OCI-LY7 (cell line): ENCODE measurements at regions not wholly inside any gene's neighbourhood (a gene's known extent, or its start where the extent isn't known, plus 50 kb on each side); places are given as distances from the start of the nearest gene placed in this dataset.
"Not testable (repeated sequence)": the region's sequence is repeated elsewhere in the genome, so short reads cannot be mapped to it uniquely, and the experiment has no call there.

Source experiments
- BruUV-seq: library from RNA; stranded (reverse); fragments of 400-500 nt; replicated peaks from 2 replicates; lab custom pipeline; 2021; lab: Mats Ljungman, UMichigan
- CTCF ChIA-PET: fragments of 300-600 bp; sonication (Branson Sonifier 250); formaldehyde crosslinking; loops from one replicate; lab custom pipeline; 2022; ENCODE audit warnings: antibody characterized with exemption; ENCODE audit not compliant: unreplicated experiment; lab: Charles Lee
- POLR2A ChIA-PET: fragments of 300-600 bp; sonication (Branson Sonifier 250); formaldehyde crosslinking; loops from one replicate; lab custom pipeline; 2022; ENCODE audit warnings: antibody characterized with exemption; lab: Charles Lee
- DNase-seq: peaks from one replicate; pipeline ENCODE4 v3.0.0-alpha.2; 2015; ENCODE audit warnings: low spot score
- H2AFZ ChIP-seq: fragments of 200-600 bp; sonication (generic), shearing (Covaris generic); 2 replicates; pipeline ENCODE4 v1.6.1; 2014; ENCODE audit warnings: mild to moderate bottlenecking, antibody characterized with exemption, low read length, moderate library complexity
- H3K27ac ChIP-seq: fragments of 200-600 bp; sonication (generic); 2 replicates; pipeline ENCODE4 v1.5.1; 2014; ENCODE audit warnings: mixed run types, low read depth, mild to moderate bottlenecking, moderate library complexity, low read length, inconsistent platforms; ENCODE audit not compliant: poor library complexity, severe bottlenecking
- H3K36me3 ChIP-seq: fragments of 200-600 bp; sonication (generic); 2 replicates; pipeline ENCODE4 v1.6.1; 2014; ENCODE audit warnings: mild to moderate bottlenecking, antibody characterized with exemption, low read length, moderate library complexity, mixed read lengths; ENCODE audit not compliant: insufficient read depth
- H3K4me1 ChIP-seq: fragments of 200-600 bp; sonication (generic); 2 replicates; pipeline ENCODE4 v1.5.1; 2014; ENCODE audit warnings: mild to moderate bottlenecking, low read length; ENCODE audit not compliant: insufficient read depth, poor library complexity, severe bottlenecking
- H3K4me2 ChIP-seq: fragments of 200-600 bp; sonication (generic); 2 replicates; pipeline ENCODE4 v1.6.1; 2014; ENCODE audit warnings: mild to moderate bottlenecking, low read length
- H3K4me3 ChIP-seq: fragments of 200-600 bp; sonication (generic); 2 replicates; pipeline ENCODE4 v1.5.1; 2014; ENCODE audit warnings: mild to moderate bottlenecking, low read depth, low read length; ENCODE audit not compliant: poor library complexity, severe bottlenecking
- H3K79me2 ChIP-seq: fragments of 200-600 bp; sonication (generic); 2 replicates; pipeline ENCODE4 v1.6.1; 2016; ENCODE audit warnings: low read depth, mild to moderate bottlenecking, low read length, moderate library complexity, mixed read lengths; ENCODE audit not compliant: insufficient read depth
- H3K9me2 ChIP-seq: fragments of 200-600 bp; sonication (generic); 2 replicates; pipeline ENCODE4 v1.6.1; 2016; ENCODE audit warnings: mild to moderate bottlenecking, low read length, mixed read lengths; ENCODE audit not compliant: insufficient read depth
- H3K9me3 ChIP-seq: fragments of 200-600 bp; sonication (generic); 2 replicates; pipeline ENCODE4 v1.6.1; 2014; ENCODE audit warnings: mild to moderate bottlenecking, mixed run types, low read length, mixed read lengths
- H4K20me1 ChIP-seq: fragments of 200-600 bp; sonication (generic); 2 replicates; pipeline ENCODE4 v1.6.1; 2014; ENCODE audit warnings: mild to moderate bottlenecking, antibody characterized with exemption, low read length, moderate library complexity, mixed read lengths; ENCODE audit not compliant: insufficient read depth
- EZH2phosphoT487 ChIP-seq: fragments of 200-600 bp; sonication (generic); IDR thresholded peaks from 2 replicates; pipeline ENCODE4 v1.6.1; 2018; ENCODE audit warnings: low read depth, borderline replicate concordance, mild to moderate bottlenecking, mixed run types, antibody characterized with exemption, low read length, moderate library complexity, mixed read lengths
- intact Hi-C: fragments of 100-400 bp; cut with micrococcal nuclease; formaldehyde crosslinking; loops from one replicate; pipeline ENCODE4 v1.10.0; 2022; ENCODE audit not compliant: unreplicated experiment
- TF ChIP-seq, protein P1 (sequence below): fragments of 200-600 bp; sonication (generic); conservative IDR thresholded peaks from 2 replicates; pipeline ENCODE4 v1.5.1; 2014; ENCODE audit warnings: mild to moderate bottlenecking, antibody characterized with exemption, low read length, moderate library complexity, mixed read lengths

DNA sequence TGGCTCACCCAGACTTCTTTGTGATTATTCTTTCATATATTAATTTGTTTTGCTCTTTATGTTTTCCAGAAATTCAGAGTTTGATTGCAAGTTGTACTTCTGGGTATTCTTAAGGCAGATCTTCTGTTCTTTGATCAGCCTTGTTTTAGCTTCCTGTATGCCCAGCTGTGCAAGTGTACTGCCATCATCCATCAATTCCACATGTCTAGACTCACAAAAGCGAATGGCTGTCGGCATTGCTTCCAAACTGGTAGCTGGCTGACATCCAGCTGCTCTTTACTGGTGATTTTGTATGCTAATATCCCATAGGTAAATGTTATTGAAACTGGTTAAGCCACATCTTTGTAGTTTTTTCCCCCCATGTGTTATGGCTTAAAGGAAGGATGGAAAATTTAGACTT is 1084.8 kb upstream of the CITED2 start:
- intact Hi-C loops, result no loop called here
- BruUV-seq, result no TSS peak
- Histone ChIP-seq H3K9me2 (no peaks in the 10 kb centered on the region), H3K9me3 (no peaks in the 10 kb centered on the region), H3K79me2 (no peaks in the 10 kb centered on the region), H3K4me3 (no peak overlapping the region), H3K36me3 (no peaks in the 10 kb centered on the region), H2AFZ (no peak overlapping the region), H3K4me2 (no peak overlapping the region), H3K4me1 (no peaks in the 10 kb centered on the region), H4K20me1 (no peaks in the 10 kb centered on the region), H3K27ac (no peak overlapping the region)
- CTCF ChIA-PET, result no interaction called here
- no peak for DNase-seq
- POLR2A ChIA-PET, result no interaction called here
- TF ChIP-seq EZH2phosphoT487, result no peak
- TF ChIP-seq, protein P1, sequence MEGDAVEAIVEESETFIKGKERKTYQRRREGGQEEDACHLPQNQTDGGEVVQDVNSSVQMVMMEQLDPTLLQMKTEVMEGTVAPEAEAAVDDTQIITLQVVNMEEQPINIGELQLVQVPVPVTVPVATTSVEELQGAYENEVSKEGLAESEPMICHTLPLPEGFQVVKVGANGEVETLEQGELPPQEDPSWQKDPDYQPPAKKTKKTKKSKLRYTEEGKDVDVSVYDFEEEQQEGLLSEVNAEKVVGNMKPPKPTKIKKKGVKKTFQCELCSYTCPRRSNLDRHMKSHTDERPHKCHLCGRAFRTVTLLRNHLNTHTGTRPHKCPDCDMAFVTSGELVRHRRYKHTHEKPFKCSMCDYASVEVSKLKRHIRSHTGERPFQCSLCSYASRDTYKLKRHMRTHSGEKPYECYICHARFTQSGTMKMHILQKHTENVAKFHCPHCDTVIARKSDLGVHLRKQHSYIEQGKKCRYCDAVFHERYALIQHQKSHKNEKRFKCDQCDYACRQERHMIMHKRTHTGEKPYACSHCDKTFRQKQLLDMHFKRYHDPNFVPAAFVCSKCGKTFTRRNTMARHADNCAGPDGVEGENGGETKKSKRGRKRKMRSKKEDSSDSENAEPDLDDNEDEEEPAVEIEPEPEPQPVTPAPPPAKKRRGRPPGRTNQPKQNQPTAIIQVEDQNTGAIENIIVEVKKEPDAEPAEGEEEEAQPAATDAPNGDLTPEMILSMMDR, result no peak

DNA sequence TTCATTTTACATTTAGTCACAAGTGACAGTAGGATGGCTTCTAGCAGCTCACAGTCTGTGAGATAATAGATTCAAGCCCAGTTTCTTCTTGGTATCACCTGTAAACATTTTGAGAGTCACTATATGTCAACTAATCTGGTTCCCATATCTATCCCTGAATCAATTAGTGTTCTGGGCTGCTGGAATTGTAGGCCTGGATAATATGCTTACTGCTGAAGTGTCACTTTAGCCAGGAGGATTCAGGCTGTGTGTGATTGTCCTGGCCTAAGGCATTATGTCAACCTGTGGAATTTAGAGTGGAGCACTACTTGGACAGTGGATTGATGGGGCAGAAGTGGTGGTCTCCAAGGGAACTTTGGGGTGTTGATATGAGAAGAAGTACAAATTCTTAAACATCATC is 1071.8 kb upstream of the CITED2 start:
- no peaks in the 10 kb centered on the region for H3K79me2 ChIP-seq
- H3K36me3 ChIP-seq, result no peaks in the 10 kb centered on the region
- no peak for DNase-seq
- no peaks in the 10 kb centered on the region for H3K9me2 ChIP-seq
- H2AFZ ChIP-seq, result no peak overlapping the region
- no peak overlapping the region for H3K27ac ChIP-seq
- intact Hi-C loops, result no loop called here
- POLR2A ChIA-PET, result no interaction called here
- no peaks in the 10 kb centered on the region for H3K9me3 ChIP-seq
- CTCF ChIA-PET, result no interaction called here
- TF ChIP-seq EZH2phosphoT487, result no peak
- TF ChIP-seq, protein P1, result no peak
- H3K4me3 ChIP-seq, result no peak overlapping the region
- H3K4me1 ChIP-seq, result no peaks in the 10 kb centered on the region
- no peaks in the 10 kb centered on the region for H4K20me1 ChIP-seq
- no TSS peak for BruUV-seq
- H3K4me2 ChIP-seq, result no peak overlapping the region

DNA sequence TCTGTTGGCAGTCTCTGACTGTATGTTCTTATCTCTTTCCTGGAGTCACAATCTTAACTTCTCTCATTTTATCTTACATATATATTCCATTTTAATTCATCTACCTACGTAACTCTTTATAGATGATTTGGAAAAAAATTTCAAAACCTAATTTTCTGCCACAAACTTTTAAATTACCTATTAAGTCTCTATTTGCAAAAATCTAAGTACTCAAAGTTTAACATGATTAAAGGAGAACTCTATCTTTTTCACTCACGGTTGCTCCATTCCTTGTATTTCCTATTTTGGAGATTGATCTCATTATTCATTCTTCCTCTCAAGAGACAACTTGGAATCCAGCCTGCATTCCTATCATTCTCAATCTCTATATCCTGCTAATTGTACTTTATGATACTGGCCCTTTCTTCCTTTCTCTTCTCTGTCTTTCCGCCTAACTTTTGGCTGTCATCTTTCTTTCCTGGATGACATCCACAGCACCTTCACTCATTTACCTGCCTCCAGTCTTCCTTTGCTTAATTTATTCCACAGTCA is 1071.1 kb upstream of the CITED2 start:
- no peak for DNase-seq
- ChIA-PET POLR2A (no interaction called here), CTCF (no interaction called here)
- TF ChIP-seq EZH2phosphoT487, result no peak
- TF ChIP-seq, protein P1, result no peak
- Histone ChIP-seq H3K79me2 (no peaks in the 10 kb centered on the region), H2AFZ (no peak overlapping the region), H3K9me3 (no peaks in the 10 kb centered on the region), H3K4me3 (no peak overlapping the region), H3K4me1 (no peaks in the 10 kb centered on the region), H3K27ac (no peak overlapping the region), H4K20me1 (no peaks in the 10 kb centered on the region), H3K9me2 (no peaks in the 10 kb centered on the region), H3K4me2 (no peak overlapping the region), H3K36me3 (no peaks in the 10 kb centered on the region)
- intact Hi-C loops, result no loop called here
- no TSS peak for BruUV-seq

DNA sequence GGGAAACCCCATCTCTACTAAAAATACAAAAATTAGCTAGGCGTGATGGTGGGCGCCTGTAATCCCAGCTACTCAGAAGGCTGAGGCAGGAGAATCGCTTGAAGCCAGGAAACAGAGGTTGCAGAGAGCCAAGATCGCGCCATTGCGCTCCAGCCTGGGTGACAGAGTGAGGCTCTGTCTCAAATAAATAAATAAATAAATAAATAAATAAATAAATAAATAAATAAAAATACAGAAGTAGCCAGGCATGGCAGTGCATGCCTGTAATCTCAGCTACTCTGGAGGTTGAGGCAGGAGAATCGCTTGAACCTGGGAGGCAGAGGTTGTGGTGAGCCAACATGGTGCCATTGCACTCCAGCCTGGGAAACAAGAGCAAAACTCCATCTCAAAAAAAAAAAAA is 1068.7 kb upstream of the CITED2 start:
- H3K9me3 ChIP-seq, H4K20me1 ChIP-seq, CTCF ChIA-PET, H3K4me3 ChIP-seq, H3K36me3 ChIP-seq, DNase-seq, H3K27ac ChIP-seq, H3K4me1 ChIP-seq, BruUV-seq, intact Hi-C loops, H3K9me2 ChIP-seq, H3K79me2 ChIP-seq, H2AFZ ChIP-seq, H3K4me2 ChIP-seq: not testable (repeated sequence)
- POLR2A ChIA-PET, result interaction anchor here (0.7 kb wide), 1 partner anchor 206 kb away, joined by 5 read pairs; no protein-coding TSS in a partner anchor
